ENCODE measurements at regions not wholly inside any gene's neighbourhood (a gene's known extent, or its start where the extent isn't known, plus 50 kb on each side); places are given as distances from the start of the nearest gene placed in this dataset.
"Not testable (repeated sequence)": the region's sequence is repeated elsewhere in the genome, so short reads cannot be mapped to it uniquely, and the experiment has no call there.

DNA sequence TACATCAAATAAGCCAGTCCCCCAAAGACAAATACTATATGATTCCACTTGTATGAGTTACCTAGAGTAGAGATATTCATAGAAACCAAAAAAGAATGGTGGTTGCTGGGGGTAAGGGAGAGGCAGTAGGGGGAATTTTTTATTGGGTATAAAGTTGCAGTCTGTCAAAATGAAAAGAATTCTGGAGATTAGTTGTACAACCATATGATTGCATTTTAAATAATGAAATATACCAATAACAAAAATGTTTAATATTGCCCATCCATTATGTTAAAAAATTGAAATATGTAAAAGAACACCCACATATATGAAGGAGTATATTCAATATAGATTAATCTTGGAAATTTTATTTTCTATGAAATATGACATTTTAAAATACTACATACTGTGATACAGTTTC, 1383.5 kb downstream of the FSCB start:
- no peak for DNase-seq
- intact Hi-C loops (cut with DNase I) = no loop called here

DNA sequence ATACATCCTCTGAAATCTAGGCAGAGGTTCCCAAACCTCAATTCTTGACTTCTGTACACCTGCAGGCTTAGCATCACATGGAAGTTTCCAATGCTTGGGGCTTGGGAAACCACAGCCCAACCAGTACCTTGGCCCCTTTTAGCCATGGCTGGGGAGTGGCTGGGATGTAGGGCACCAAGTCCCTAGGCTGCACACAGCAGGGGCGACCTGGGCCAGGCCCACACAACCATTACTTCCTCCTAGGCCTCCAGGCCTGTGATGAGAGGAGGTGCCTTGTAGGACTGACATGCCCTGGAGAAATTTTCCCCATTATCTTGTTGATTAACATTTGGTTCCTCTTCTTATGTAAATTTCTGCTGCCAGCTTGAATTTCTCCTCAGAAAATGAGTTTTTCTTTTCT, 1387.4 kb downstream of the FSCB start:
- intact Hi-C loops (cut with DNase I) = no loop called here
- no peak for DNase-seq

DNA sequence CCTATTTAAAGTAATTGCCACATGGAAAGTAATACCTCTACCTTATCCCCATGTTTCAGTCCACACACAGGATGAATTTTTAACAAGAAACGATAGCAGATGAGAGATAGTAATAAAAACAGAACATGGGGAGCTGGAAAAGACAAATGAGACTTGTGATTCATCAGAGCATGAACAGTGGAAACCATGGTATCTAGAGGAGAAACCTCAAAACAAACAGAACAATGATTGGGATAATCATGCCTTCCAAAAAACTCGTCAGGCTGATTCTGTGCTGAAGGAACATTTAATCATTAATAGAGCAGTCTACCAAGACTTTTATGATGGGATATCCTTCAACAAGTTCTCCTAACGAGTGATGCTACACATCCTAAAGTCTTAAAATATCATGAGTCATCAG, 1390.7 kb downstream of the FSCB start:
- DNase-seq = no peak
- intact Hi-C loops (cut with DNase I) = no loop called here

DNA sequence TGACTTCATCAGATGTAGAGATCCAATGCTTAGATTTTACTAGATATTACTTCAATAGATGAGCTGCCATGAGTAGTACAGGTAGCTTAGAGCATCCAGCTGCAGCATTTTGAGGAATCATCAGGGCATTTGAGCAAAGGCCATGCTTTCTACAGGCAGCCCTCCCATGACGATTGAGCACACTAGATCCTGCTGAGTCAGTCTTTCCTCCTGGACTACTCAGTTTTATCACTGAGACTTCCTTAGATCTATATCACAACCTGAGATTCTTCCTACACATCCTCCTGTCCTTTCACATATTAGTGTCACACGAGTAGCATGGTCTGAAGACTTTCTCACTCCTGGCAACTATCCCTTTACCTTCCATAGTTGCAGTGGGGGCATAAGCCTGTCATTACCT, 1401.8 kb downstream of the FSCB start:
- intact Hi-C loops (cut with DNase I) = no loop called here
- DNase-seq = no peak

DNA sequence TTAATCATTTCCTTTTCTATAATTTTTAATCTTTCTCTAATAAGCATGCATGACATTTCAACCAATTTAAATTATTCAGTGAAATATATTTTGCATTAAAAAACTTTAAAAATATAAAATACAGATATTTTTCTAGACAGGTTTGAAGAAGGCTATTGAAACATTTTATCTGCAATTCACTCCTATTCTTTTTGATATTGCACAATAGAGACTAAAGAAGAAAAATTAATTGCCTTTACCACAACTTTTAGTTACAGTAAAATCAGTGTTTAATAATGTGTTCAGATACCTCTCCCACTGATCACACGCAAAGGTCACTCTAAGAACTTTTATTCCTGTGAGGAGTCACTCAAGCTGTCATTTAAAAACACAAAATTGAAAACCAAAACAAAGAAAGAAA, 1416.7 kb downstream of the FSCB start:
- DNase-seq = no peak
- intact Hi-C loops (cut with DNase I) = no loop called here

DNA sequence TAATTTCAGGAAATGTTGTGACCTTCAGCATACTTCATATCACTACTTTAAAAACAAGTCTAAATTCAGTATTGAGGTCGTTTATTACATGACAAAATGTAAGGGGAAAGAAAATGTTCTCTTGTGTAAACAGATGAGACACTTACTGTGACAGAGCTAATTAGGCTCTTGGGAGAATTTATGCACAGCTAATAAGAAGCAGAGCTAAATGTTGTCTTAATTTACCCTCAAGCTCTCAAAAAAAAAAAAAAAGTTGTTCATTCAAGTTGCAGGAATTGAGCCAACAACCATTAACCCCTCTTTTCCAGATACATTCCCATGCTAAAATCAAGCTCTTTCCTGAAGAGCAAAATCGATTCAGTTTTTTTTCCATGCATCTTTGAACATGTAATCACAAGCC, 1419.4 kb downstream of the FSCB start:
- no peak for DNase-seq
- intact Hi-C loops (cut with DNase I) = no loop called here

DNA sequence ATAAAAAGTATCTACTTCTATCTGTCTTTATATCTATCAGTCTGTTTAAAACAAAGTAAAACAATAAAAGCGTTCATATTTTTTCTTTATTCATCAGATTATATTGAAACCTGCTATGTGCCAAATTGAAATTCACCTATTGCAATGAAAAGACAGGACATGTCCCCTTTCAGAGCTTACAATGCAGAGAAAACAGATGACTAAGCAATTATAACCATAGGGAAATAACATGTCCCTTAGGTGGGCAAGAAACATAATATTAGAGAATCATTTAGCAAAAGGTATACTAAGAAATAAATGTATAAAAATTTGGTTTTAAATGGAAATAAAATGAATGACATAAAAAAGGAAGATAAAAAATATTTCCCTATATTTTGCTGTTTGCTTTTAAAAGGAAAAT, 1421.3 kb downstream of the FSCB start:
- intact Hi-C loops (cut with DNase I) = no loop called here
- no peak for DNase-seq

DNA sequence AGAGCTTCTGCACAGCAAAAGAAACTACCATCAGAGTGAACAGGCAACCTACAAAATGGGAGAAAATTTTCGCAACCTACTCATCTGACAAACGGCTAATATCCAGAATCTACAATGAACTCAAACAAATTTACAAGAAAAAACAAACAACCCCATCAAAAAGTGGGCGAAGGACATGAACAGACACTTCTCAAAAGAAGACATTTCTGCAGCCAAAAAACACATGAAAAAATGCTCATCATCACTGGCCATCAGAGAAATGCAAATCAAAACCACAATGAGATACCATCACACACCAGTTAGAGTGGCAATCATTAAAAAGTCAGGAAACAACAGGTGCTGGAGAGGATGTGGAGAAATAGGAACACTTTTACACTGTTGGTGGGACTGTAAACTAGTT, 1439.7 kb downstream of the FSCB start:
- DNase-seq; intact Hi-C loops (cut with DNase I): not testable (repeated sequence)

DNA sequence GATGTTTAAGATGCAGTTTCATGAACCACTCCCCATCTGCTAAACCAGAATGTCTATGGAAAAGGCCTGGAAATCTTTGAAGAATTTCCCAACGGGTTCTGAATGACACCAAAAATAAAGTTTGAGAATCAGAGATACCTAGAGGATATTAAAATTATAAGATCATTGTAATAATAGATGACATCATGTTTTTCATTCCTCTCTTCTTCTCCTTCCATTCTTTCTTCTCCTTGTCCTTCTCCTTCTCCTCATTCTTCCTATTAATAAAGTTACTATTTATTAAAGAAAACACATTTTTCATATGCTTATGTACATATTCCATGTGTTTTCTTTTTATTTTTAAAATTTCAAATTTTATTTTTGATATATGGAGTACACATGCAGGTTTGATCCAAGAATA, 1449.4 kb downstream of the LRFN5 start:
- DNase-seq = no peak
- intact Hi-C loops (cut with DNase I) = no loop called here

DNA sequence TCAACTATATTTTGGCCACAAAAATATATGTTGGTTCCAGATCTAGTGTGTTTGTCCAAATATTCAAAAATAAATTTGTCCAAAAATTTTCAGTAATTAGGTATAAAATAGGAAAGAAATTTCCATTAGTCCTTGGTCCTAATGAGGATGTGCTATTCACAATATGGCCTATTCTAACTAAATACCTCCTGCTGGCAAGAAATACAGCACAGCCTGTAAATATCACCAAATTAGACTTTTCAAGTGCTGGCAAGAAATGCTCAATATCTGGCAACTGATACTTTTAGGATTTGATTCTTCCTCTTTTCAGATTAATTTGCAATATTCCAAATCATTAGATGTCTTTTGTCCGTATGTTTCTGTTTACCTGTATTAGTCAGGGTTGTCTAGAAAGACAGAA, 1446.2 kb downstream of the LRFN5 start:
- DNase-seq = no peak
- intact Hi-C loops (cut with DNase I) = no loop called here

DNA sequence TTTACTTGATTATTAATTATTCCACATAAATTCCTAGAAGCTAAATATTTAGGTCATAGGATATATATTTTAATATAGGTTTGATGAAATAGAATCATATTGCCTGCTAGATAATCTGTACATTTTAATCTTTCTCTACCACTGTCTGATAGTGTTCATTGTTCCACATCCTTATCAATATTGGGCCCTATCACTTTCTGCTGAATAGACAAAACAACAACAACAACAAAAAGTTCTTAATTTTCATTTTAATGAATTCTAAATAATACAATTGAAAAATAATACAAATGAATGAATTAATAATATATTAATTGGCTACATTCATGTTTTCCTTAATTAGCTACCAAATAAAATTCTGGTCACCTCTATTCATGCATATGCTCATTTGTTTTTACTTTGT, 1437.2 kb downstream of the LRFN5 start:
- DNase-seq = no peak
- intact Hi-C loops (cut with DNase I) = no loop called here

DNA sequence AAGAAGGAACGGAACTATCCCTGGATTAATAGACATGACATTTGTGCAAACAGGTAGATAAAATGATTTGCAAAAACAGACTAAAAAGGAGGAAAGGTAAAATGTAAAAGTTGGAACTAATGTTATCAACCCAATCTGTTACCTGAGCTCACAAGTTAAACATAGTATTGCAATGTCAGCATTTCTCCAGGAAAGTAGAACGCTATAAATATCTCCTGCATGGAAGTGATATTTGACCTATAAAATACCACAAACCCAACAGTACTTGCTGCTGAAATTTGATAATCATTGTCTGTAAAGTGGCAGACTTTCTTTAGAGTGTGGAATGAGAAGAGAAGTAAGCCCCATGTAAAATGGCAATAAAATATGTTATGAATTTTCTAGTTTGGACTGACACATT, 1435.7 kb downstream of the LRFN5 start:
- DNase-seq = no peak
- intact Hi-C loops (cut with DNase I) = no loop called here

DNA sequence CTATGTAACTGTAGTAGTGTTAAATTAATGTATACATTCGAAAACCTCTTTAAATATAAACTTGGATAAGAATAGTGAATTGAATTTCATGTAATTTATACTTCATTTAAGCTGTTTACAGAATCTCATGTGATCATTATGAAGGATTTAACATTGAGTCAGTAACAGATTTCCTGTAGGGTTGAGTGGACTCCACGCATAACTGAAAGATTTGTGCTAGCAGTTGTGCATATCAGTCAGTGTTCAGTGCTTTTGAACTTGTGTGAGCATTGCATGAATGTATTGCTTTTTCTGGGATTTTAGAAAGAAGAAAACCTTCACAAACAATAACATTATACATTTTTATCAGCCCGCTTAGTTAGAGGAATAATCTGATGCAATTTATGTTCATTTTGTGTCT, 1435.3 kb downstream of the LRFN5 start:
- DNase-seq = no peak
- intact Hi-C loops (cut with DNase I) = no loop called here

DNA sequence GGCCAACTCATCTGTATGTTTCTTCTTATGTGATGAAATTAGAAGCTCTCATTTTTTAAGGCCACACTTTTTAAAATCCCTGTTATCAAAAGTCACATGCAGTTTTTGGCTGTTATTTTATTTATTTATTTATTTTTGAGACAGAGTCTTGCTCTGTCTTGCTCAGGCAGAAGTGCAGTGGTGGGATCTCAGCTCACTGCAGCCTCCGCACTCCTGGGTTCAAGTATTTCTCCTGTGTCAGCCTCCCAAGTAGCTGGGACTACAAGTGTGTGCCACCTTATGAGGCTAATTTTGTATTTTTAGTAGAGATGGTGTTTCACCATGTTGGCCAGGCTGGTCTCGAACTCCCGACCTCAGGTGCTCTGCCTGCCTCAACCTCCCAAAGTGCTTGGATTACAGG, 1434.5 kb downstream of the LRFN5 start:
- intact Hi-C loops (cut with DNase I) = no loop called here

DNA sequence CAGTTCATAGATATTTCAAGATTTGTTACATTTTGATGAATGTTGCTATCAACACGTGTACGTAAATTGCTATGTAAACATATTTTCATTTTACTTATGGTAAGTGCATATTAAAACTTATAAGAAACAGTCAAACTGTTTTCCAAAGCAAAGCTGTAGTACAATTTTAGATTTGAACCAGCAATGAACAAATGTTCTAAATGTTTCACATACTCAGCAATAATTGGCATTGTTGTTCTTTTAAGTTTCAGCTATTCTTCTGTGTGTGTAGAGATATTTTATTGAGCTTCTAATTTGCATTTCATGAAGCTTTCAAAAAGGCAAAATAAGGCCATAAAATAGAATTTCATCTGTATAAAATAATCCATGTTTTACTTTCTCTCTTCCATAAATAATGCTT, 1433.2 kb downstream of the LRFN5 start:
- DNase-seq = no peak
- intact Hi-C loops (cut with DNase I) = no loop called here

More for the DNA sequence above, 1434.5 kb downstream of the LRFN5 start:
- DNase-seq = no peak

DNA sequence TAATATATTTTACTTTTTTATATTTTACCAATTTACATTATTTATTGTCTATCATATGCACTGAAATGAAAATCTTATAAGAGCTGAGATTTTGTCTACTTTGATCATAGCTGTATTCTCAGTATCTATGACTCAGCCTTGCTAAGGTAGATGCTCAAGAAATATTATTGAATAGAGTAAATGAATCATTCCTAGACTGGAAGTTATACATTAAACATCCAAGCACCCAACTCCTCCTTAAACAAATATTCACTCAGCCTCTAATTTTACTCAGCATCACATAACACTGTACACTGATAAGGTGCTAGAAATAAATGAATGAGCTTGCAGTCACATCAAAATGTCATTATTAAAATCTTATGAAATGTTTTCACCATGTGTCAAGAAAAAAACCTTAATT, 1424.9 kb downstream of the LRFN5 start:
- intact Hi-C loops (cut with DNase I) = no loop called here
- DNase-seq = no peak

DNA sequence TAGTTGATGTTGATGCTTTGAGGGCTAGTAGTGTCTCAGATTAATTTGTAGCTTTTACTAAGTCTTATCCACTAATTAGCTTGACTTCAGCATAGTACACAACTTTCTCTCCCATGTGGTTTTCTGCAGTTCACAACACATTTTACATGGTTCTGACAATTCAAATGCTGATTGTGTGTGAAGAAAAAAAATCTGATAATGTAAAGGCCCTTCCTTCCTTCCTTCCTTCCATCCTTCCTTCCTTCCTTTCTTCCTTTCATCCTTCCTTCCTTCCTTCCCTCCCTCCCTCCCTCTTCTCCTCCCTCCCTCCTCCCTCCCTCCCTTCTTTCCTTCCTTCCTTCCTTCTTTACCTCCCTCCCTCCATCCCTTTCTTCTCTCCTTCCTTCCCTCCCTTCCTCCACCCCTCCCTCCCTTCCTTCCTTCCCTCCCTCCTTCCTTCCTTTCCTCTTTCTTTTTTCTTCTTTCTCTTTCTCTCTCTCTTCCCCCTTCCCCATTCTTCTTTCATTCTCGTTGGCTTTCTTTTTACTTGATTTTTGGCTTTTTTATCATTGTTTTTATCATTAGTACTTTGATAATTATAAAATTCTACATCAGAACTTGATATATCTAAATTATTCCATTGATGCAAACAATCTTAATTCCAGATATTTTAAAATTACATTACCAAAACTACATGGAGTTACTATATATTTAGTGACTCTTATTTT, 1415.6 kb downstream of the LRFN5 start:
- DNase-seq = no peak
- intact Hi-C loops (cut with DNase I) = no loop called here

DNA sequence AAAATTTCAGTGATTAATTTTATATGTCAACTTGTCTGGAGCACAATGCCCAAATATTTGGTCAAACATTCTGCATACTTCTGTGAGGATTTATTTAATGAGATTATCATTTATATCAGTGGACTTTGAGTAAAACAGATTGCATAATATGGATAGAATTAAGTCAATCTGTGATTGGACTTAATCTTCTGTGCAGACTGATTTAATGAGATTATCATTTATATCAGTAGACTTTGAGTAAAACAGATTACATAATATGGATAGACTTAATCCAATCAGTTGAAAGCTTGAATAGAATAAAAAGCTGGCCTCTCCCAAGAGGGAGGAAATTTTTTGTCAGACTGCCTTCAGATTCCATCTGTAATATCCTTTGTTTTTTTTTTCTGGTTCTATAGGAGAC, 1413.2 kb downstream of the LRFN5 start:
- DNase-seq = no peak
- intact Hi-C loops (cut with DNase I) = no loop called here

DNA sequence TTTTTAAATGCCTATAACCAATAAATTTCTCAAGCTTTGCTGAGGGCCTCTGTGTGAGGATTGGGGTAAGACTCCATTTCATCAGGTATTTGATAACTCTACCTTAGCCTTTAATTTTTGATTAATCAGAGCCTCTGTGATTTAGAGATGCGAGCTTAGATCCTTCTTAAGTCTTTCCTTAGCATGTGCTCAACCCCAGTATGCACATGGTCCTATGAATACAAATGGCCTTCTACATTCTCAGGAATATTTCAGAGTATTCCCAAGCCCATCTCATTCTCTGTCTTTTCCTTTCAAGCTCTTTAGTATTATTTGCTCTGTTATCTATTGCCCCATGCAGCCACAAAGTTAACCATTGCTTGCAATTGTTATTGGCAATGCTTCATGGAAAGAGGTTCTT, 1407.7 kb downstream of the LRFN5 start:
- DNase-seq = no peak
- intact Hi-C loops (cut with DNase I) = no loop called here

DNA sequence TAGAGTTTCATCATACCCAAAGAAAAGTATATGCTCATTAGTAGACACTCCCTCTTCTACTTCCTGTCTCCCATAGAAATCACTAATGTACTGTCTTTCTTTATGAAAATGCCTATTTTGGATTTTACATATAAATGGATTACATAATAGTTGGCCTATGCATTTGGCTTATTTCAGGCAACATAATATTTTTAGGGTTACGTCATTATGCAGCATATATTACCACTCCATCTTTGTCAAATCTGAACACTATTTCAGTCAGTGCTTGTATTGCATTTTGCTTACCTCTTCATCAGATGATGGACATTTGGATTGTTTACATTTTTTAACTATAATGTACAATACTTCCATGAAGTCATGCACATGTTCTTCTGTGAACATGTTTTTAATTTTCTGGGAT, 1406.1 kb downstream of the LRFN5 start:
- intact Hi-C loops (cut with DNase I) = no loop called here
- DNase-seq = no peak

DNA sequence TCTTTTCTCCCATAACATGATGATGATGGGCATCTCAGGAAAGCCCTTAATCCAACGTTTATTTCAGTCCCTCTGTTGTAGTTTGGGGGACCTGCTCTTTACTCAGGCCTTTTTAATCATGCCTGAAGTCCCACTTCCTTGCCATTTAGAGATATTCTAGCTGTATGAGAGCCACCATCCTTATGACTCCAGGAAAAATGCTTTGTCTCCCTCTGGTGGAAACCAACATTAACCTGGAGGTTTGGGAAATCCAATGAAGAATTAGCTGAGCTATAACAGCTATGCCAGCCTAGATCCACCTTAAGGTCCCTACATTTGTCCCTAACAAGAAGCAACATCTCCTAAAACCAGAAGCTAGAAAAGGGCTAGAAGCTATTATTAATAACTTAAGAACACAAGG, 1399.1 kb downstream of the LRFN5 start:
- intact Hi-C loops (cut with DNase I) = no loop called here
- peak in 2 of 42 donors; percentile 1 to 16 for DNase-seq

DNA sequence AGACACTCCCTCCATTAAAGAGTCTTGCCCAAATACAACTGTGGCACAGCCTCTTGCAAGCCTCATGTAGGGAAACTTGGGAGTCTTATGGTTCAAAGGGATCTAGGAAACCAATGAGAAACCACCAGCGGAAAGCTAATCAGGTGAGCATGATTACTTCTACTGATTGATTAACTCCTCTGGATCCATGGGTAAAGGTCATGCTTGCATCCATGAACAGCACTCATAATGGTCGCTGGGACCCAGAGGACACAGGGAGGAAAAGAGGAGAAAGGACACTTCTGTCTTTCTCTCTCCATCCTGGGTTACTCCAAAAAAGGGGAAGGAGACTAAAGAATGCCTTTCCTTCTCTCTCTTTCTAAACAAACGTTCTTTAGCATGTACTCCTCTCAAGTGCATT, 1397.2 kb downstream of the LRFN5 start:
- intact Hi-C loops (cut with DNase I) = no loop called here

More for the DNA sequence above, 1397.2 kb downstream of the LRFN5 start:
- no peak for DNase-seq

All from head of caudate nucleus (tissue), 42 donors.